ENCODE measurements at regions not wholly inside any gene's neighbourhood (a gene's known extent, or its start where the extent isn't known, plus 50 kb on each side); places are given as distances from the start of the nearest gene placed in this dataset.

- TF ChIP-seq, protein P1, sequence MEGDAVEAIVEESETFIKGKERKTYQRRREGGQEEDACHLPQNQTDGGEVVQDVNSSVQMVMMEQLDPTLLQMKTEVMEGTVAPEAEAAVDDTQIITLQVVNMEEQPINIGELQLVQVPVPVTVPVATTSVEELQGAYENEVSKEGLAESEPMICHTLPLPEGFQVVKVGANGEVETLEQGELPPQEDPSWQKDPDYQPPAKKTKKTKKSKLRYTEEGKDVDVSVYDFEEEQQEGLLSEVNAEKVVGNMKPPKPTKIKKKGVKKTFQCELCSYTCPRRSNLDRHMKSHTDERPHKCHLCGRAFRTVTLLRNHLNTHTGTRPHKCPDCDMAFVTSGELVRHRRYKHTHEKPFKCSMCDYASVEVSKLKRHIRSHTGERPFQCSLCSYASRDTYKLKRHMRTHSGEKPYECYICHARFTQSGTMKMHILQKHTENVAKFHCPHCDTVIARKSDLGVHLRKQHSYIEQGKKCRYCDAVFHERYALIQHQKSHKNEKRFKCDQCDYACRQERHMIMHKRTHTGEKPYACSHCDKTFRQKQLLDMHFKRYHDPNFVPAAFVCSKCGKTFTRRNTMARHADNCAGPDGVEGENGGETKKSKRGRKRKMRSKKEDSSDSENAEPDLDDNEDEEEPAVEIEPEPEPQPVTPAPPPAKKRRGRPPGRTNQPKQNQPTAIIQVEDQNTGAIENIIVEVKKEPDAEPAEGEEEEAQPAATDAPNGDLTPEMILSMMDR (conservative IDR thresholded peaks at IDR 0.05 in 1 of 2, IDR thresholded peaks at IDR 0.05 in 1 of 2; ENCODE audit: low read depth in 1 of 2, low read length in 2 of 2): no peak
- TF ChIP-seq EZH2 (IDR thresholded peaks at IDR 0.05; ENCODE audit: low read length, missing control alignments): no peak
Measured at GRCh38 chrX:580030-580429, 50.6 kb upstream of the SHOX start.

Data from fibroblast of lung (primary cell).